ENCODE measurements at regions not wholly inside any gene's neighbourhood (a gene's known extent, or its start where the extent isn't known, plus 50 kb on each side); places are given as distances from the start of the nearest gene placed in this dataset.

GRCh38 chr3:41095702-41096101 lies 103.6 kb upstream of the CTNNB1 start:
- intact Hi-C loops (cut with micrococcal nuclease; ENCODE audit: unreplicated experiment), result no loop called here
- ChIA-PET CTCF (no interaction called here), POLR2A (no interaction called here)
- H3K36me3 ChIP-seq (ENCODE audit: control insufficient read depth, insufficient read depth, low read length), result no peaks in the 10 kb centered on the region
- H3K4me3 ChIP-seq (ENCODE audit: low read depth in 2 of 2, low read length in 2 of 2), result no peak overlapping the region
- H3K4me1 ChIP-seq (ENCODE audit: control insufficient read depth, insufficient read depth, low read length), result no peaks in the 10 kb centered on the region
- no peaks in the 10 kb centered on the region for H3K27me3 ChIP-seq (ENCODE audit: control insufficient read depth, insufficient read depth, low read length)
- ATAC-seq, result no peak
- in situ Hi-C loops (cut with HindIII; ENCODE audit: low pct_unique_long_range_greater_than_20kb, low sequenced_read_pairs), result no loop called here
- DNase-seq (ENCODE audit: low read depth, low spot score), result no peak
- no peak for TF ChIP-seq SIN3A (IDR thresholded peaks at IDR 0.05; ENCODE audit: borderline replicate concordance, insufficient read depth, low read depth, low read length)
- TF ChIP-seq CTCF (IDR thresholded peaks at IDR 0.05), result no peak
- no peak for TF ChIP-seq TCF7L2 (IDR thresholded peaks at IDR 0.05; ENCODE audit: low read depth, low read length)
- no peak for TF ChIP-seq POLR2AphosphoS5 (IDR thresholded peaks at IDR 0.05; ENCODE audit: low read depth, low read length)
- TF ChIP-seq, protein P1, sequence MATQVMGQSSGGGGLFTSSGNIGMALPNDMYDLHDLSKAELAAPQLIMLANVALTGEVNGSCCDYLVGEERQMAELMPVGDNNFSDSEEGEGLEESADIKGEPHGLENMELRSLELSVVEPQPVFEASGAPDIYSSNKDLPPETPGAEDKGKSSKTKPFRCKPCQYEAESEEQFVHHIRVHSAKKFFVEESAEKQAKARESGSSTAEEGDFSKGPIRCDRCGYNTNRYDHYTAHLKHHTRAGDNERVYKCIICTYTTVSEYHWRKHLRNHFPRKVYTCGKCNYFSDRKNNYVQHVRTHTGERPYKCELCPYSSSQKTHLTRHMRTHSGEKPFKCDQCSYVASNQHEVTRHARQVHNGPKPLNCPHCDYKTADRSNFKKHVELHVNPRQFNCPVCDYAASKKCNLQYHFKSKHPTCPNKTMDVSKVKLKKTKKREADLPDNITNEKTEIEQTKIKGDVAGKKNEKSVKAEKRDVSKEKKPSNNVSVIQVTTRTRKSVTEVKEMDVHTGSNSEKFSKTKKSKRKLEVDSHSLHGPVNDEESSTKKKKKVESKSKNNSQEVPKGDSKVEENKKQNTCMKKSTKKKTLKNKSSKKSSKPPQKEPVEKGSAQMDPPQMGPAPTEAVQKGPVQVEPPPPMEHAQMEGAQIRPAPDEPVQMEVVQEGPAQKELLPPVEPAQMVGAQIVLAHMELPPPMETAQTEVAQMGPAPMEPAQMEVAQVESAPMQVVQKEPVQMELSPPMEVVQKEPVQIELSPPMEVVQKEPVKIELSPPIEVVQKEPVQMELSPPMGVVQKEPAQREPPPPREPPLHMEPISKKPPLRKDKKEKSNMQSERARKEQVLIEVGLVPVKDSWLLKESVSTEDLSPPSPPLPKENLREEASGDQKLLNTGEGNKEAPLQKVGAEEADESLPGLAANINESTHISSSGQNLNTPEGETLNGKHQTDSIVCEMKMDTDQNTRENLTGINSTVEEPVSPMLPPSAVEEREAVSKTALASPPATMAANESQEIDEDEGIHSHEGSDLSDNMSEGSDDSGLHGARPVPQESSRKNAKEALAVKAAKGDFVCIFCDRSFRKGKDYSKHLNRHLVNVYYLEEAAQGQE (IDR thresholded peaks at IDR 0.05; ENCODE audit: insufficient read depth in 1 of 2, low read depth in 2 of 2, low read length in 1 of 2), result no peak
- H3K27ac ChIP-seq (ENCODE audit: low read length), result no peak overlapping the region
- no TSS peak for BruUV-seq (replicated peaks)
- no peaks in the 10 kb centered on the region for H3K9me3 ChIP-seq (ENCODE audit: control insufficient read depth, insufficient read depth, low read depth, low read length)

- no peaks in the 10 kb centered on the region for H3K9me3 ChIP-seq (ENCODE audit: control insufficient read depth, insufficient read depth, low read depth, low read length)
- no peak overlapping the region for H3K4me3 ChIP-seq (ENCODE audit: low read depth in 2 of 2, low read length in 2 of 2)
- ChIA-PET POLR2A (no interaction called here), CTCF (no interaction called here)
- no peaks in the 10 kb centered on the region for H3K36me3 ChIP-seq (ENCODE audit: control insufficient read depth, insufficient read depth, low read length)
- intact Hi-C loops (cut with micrococcal nuclease; ENCODE audit: unreplicated experiment), result loop anchor here (1.0 kb wide), 1 partner anchor 16 kb away; no protein-coding TSS in a partner anchor
- no peaks in the 10 kb centered on the region for H3K4me1 ChIP-seq (ENCODE audit: control insufficient read depth, insufficient read depth, low read length)
- no peak for DNase-seq (ENCODE audit: low read depth, low spot score)
- in situ Hi-C loops (cut with HindIII; ENCODE audit: low pct_unique_long_range_greater_than_20kb, low sequenced_read_pairs), result no loop called here
- BruUV-seq (replicated peaks), result no TSS peak
- ATAC-seq, result no peak
- TF ChIP-seq SIN3A (IDR thresholded peaks at IDR 0.05; ENCODE audit: borderline replicate concordance, insufficient read depth, low read depth, low read length), result no peak
- no peak for TF ChIP-seq CTCF (IDR thresholded peaks at IDR 0.05)
- no peak for TF ChIP-seq TCF7L2 (IDR thresholded peaks at IDR 0.05; ENCODE audit: low read depth, low read length)
- TF ChIP-seq, protein P1 (IDR thresholded peaks at IDR 0.05; ENCODE audit: insufficient read depth in 1 of 2, low read depth in 2 of 2, low read length in 1 of 2), result no peak
- no peak for TF ChIP-seq POLR2AphosphoS5 (IDR thresholded peaks at IDR 0.05; ENCODE audit: low read depth, low read length)
- H3K27me3 ChIP-seq (ENCODE audit: control insufficient read depth, insufficient read depth, low read length), result no peaks in the 10 kb centered on the region
- no peak overlapping the region for H3K27ac ChIP-seq (ENCODE audit: low read length)
Measured at GRCh38 chr3:41097896-41098496, 101.3 kb upstream of the CTNNB1 start.
